Activated T-helper 1 cell treated with anti-CD3 and anti-CD28 coated beads, Interleukin-12 subunit alpha, Interleukin-12 subunit beta, Interleukin-2, Interleukin-4 antibody, amounts not matched to agents 30 ng/mL and 10 ng/mL and 1 ng/mL, durations not matched to agents 14 hours and 24 hours and 36 hours (primary cell): ENCODE measurements at regions not wholly inside any gene's neighbourhood (a gene's known extent, or its start where the extent isn't known, plus 50 kb on each side); places are given as distances from the start of the nearest gene placed in this dataset.

Experiments used
- DNase-seq: peaks from one replicate; pipeline ENCODE4 v3.0.0; 2021; ENCODE audit warnings: low spot score
- H3K27ac Mint-ChIP-seq: one replicate; pipeline ENCODE4 v1.8.0; 2021; ENCODE audit warnings: mild to moderate bottlenecking, mixed read lengths
- H3K27me3 Mint-ChIP-seq: one replicate; pipeline ENCODE4 v1.8.0; 2022; ENCODE audit warnings: mild to moderate bottlenecking, moderate library complexity, mixed read lengths; ENCODE audit not compliant: insufficient read depth
- H3K36me3 Mint-ChIP-seq: one replicate; pipeline ENCODE4 v1.8.0; 2021; ENCODE audit warnings: low read depth, mixed read lengths
- H3K4me1 Mint-ChIP-seq: one replicate; pipeline ENCODE4 v1.8.0; 2021; ENCODE audit warnings: low read depth, mixed read lengths
- H3K4me3 Mint-ChIP-seq: one replicate; pipeline ENCODE4 v1.8.0; 2021; ENCODE audit warnings: mild to moderate bottlenecking, moderate library complexity, mixed read lengths
- H3K9me3 Mint-ChIP-seq: one replicate; pipeline ENCODE4 v1.8.0; 2021; ENCODE audit warnings: mixed read lengths
- intact Hi-C: fragments of 100-400 bp; cut with micrococcal nuclease; formaldehyde crosslinking; loops from one replicate; pipeline ENCODE4 v1.15.1; 2024

GRCh38 chr4:41487868-41488440 is 50.0 kb upstream of the LIMCH1 start:
- Mint-ChIP-seq H3K9me3 (no peaks in the 10 kb centered on the region), H3K4me3 (no peak overlapping the region), H3K27me3 (no peaks in the 10 kb centered on the region), H3K36me3 (no peaks in the 10 kb centered on the region), H3K27ac (no peak overlapping the region), H3K4me1 (no peaks in the 10 kb centered on the region)
- DNase-seq = no peak
- intact Hi-C loops = no loop called here
